ENCODE measurements at regions not wholly inside any gene's neighbourhood (a gene's known extent, or its start where the extent isn't known, plus 50 kb on each side); places are given as distances from the start of the nearest gene placed in this dataset.

DNA sequence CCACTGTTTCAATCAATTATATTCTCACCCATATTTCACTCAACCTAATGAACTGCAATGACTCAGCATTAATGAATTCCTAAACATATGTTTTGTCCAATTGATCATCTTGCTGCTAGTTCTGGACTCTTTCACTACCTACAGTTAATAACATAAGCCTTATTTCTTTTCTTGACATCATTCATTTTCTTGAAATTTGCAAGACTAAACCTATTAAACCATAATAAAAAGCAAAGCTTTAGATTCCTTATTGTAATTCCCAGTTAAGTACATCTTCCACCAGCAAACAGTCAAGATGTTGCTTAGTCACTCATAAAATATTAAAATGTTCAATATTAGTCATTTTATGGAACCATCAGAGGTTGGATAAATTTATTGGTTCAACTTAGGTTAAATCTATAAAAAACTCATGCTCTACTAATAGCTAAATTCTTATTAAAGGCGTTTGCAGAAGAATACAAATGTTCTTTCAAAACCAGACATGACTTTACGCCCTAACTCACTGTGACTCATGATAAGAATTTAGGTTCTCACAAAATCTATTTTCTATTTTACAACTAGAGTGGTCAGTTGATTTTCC is 599.4 kb downstream of the RNF144A start:
- Histone ChIP-seq H2AFZ (ENCODE audit: low read length) (no peak overlapping the region), H2AK5ac (ENCODE audit: low read depth, low read length) (no peak overlapping the region), H3K4me2 (ENCODE audit: insufficient read depth, low read length, poor library complexity, severe bottlenecking) (no peak overlapping the region), H3K14ac (ENCODE audit: low read length) (no peak overlapping the region), H4K91ac (ENCODE audit: low read depth, low read length, poor library complexity) (no peak overlapping the region), H4K8ac (ENCODE audit: low read depth, low read length) (no peak overlapping the region), H3K27me3 (ENCODE audit: control insufficient read depth in 3 of 3, insufficient read depth in 3 of 3, low read depth in 1 of 3, low read length in 3 of 3) (no peaks in the 10 kb centered on the region), H2BK120ac (ENCODE audit: low read depth, low read length) (no peak overlapping the region), H3K27ac (replicated peaks; ENCODE audit: low read length) (no peak overlapping the region), H3K23ac (ENCODE audit: low read depth, low read length, poor library complexity) (no peak overlapping the region), H2BK15ac (ENCODE audit: low read length) (no peak overlapping the region), H3K4ac (ENCODE audit: low read length) (no peak overlapping the region), H2BK5ac (ENCODE audit: low read length) (no peak overlapping the region), H3K4me3 (ENCODE audit: low read length in 2 of 2) (no peak overlapping the region), H3K79me1 (ENCODE audit: low read depth, low read length) (no peaks in the 10 kb centered on the region), H3K18ac (ENCODE audit: low read length) (no peak overlapping the region), H3K9me3 (replicated peaks in 1 of 2; ENCODE audit: control insufficient read depth in 2 of 2, insufficient read depth in 1 of 2, low read depth in 1 of 2, low read length in 2 of 2) (no peaks in the 10 kb centered on the region), H3K4me1 (ENCODE audit: control insufficient read depth in 2 of 2, insufficient read depth in 1 of 2, low read depth in 1 of 2, low read length in 2 of 2) (no peaks in the 10 kb centered on the region), H2BK12ac (ENCODE audit: low read length) (no peak overlapping the region), H3K9ac (ENCODE audit: low read depth, low read length, poor library complexity) (no peak overlapping the region), H3K36me3 (replicated peaks in 1 of 2; ENCODE audit: control insufficient read depth in 2 of 2, insufficient read depth in 2 of 2, low read length in 2 of 2) (no peaks in the 10 kb centered on the region)
- no CpG with 5 or more reads among the region's 2 CpGs for WGBS, 2 donors (ENCODE audit: extremely low coverage in 2 of 2, insufficient read length in 2 of 2, insufficient replicate concordance in 1 of 2)
- DNase-seq (ENCODE audit: low spot score), result no peak

DNA sequence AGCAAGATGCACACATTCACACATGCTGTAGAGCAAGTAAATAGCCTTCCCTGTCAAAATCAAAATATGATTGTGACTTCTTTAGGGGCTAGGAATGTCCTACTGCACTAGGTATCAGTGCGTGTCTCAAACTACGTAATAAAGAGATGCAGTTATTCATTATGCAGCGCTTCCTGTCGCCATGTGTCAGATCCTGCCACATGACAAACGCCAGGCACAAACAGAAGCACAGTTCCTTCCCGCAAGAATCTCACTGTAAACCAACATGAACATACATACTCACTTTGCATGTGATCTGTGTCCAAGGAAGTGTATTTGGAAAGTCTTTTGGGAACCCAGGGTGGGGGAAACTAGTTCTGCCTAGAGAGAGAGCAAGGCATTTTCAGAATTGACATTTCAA is 599.9 kb downstream of the RNF144A start:
- Histone ChIP-seq H3K4me2 (ENCODE audit: insufficient read depth, low read length, poor library complexity, severe bottlenecking) (no peak overlapping the region), H3K27ac (replicated peaks; ENCODE audit: low read length) (no peak overlapping the region), H2BK5ac (ENCODE audit: low read length) (no peak overlapping the region), H3K18ac (ENCODE audit: low read length) (no peak overlapping the region), H4K91ac (ENCODE audit: low read depth, low read length, poor library complexity) (no peak overlapping the region), H3K4me1 (ENCODE audit: control insufficient read depth in 2 of 2, insufficient read depth in 1 of 2, low read depth in 1 of 2, low read length in 2 of 2) (no peaks in the 10 kb centered on the region), H3K79me1 (ENCODE audit: low read depth, low read length) (no peaks in the 10 kb centered on the region), H3K4ac (ENCODE audit: low read length) (no peak overlapping the region), H3K27me3 (ENCODE audit: control insufficient read depth in 3 of 3, insufficient read depth in 3 of 3, low read depth in 1 of 3, low read length in 3 of 3) (no peaks in the 10 kb centered on the region), H2BK120ac (ENCODE audit: low read depth, low read length) (no peak overlapping the region), H3K9me3 (replicated peaks in 1 of 2; ENCODE audit: control insufficient read depth in 2 of 2, insufficient read depth in 1 of 2, low read depth in 1 of 2, low read length in 2 of 2) (no peaks in the 10 kb centered on the region), H3K4me3 (ENCODE audit: low read length in 2 of 2) (no peak overlapping the region), H2BK12ac (ENCODE audit: low read length) (no peak overlapping the region), H3K9ac (ENCODE audit: low read depth, low read length, poor library complexity) (no peak overlapping the region), H2BK15ac (ENCODE audit: low read length) (no peak overlapping the region), H3K14ac (ENCODE audit: low read length) (no peak overlapping the region), H3K36me3 (replicated peaks in 1 of 2; ENCODE audit: control insufficient read depth in 2 of 2, insufficient read depth in 2 of 2, low read length in 2 of 2) (no peaks in the 10 kb centered on the region), H4K8ac (ENCODE audit: low read depth, low read length) (no peak overlapping the region), H2AFZ (ENCODE audit: low read length) (no peak overlapping the region), H2AK5ac (ENCODE audit: low read depth, low read length) (no peak overlapping the region), H3K23ac (ENCODE audit: low read depth, low read length, poor library complexity) (no peak overlapping the region)
- WGBS, 2 donors (ENCODE audit: extremely low coverage in 2 of 2, insufficient read length in 2 of 2, insufficient replicate concordance in 1 of 2), result no CpG with 5 or more reads among the region's 6 CpGs
- no peak for DNase-seq (ENCODE audit: low spot score)

DNA sequence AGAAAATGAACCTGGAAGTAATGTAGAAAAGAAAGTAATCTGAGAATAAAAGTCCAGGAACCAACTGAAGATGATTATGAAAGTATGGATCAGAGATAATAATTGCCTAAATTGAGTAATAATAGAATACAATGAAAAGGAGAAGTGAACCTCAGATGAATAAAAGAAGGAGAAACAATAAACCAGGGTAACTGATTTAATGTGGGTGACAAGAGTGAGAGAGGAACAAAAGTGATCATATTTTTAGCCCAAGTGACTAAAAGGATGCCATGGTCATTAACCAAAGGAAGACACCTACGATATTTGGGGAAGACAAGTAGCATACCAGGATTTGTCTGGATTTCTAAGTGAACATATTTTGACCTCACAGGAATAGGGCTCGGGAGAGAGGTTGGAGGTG is 600.6 kb downstream of the RNF144A start:
- no peak overlapping the region for H3K4me3 ChIP-seq (ENCODE audit: low read length in 2 of 2)

DNA sequence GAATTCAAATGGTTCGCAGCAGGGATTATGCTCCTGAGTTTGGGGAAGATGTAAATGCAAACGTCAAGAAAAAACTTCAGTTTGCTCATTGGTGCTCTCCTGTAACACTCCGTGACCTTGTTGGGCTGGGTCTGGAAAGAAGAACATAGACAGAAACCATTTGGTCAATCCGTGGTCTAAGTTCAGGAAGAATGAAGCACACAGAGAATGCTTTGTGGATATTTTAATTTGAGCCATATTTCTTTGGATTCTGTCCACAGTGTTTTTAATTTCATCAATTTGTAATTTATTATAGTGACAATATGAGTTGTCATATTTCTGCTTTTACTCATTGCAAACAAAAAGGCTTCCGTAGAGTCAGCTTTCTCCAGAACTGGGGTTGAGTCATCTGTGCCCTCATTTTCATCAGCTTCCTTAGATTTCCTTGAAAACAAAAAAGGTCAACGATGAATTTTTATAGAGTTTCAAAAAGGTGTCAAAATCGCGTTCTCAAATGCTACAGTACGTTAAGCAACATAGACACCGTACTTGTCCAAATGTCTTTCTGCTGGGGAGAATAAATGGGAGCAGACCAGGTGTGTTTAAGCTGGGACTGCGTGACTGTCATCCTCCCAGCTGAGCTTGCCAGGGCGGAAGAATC is 606.4 kb downstream of the RNF144A start:
- H2AFZ ChIP-seq (ENCODE audit: low read length), result no peak overlapping the region
- no peak overlapping the region for H3K4me3 ChIP-seq (ENCODE audit: low read length in 2 of 2)
- no peak overlapping the region for H3K27ac ChIP-seq (replicated peaks; ENCODE audit: low read length)
- H3K23ac ChIP-seq (ENCODE audit: low read depth, low read length, poor library complexity), result no peak overlapping the region
- H4K8ac ChIP-seq (ENCODE audit: low read depth, low read length), result no peak overlapping the region
- no peak overlapping the region for H3K18ac ChIP-seq (ENCODE audit: low read length)
- no peak overlapping the region for H2BK5ac ChIP-seq (ENCODE audit: low read length)
- H3K14ac ChIP-seq (ENCODE audit: low read length), result no peak overlapping the region
- H2BK15ac ChIP-seq (ENCODE audit: low read length), result no peak overlapping the region
- no peak overlapping the region for H3K9ac ChIP-seq (ENCODE audit: low read depth, low read length, poor library complexity)
- no peak for DNase-seq (ENCODE audit: low spot score)
- no peak overlapping the region for H4K91ac ChIP-seq (ENCODE audit: low read depth, low read length, poor library complexity)
- no peak overlapping the region for H3K4me2 ChIP-seq (ENCODE audit: insufficient read depth, low read length, poor library complexity, severe bottlenecking)
- no peak overlapping the region for H2BK120ac ChIP-seq (ENCODE audit: low read depth, low read length)
- WGBS, 2 donors (ENCODE audit: extremely low coverage in 2 of 2, insufficient read length in 2 of 2, insufficient replicate concordance in 1 of 2), result no CpG with 5 or more reads among the region's 12 CpGs
- H3K4ac ChIP-seq (ENCODE audit: low read length), result no peak overlapping the region
- H3K36me3 ChIP-seq (replicated peaks in 1 of 2; ENCODE audit: control insufficient read depth in 2 of 2, insufficient read depth in 2 of 2, low read length in 2 of 2), result no peaks in the 10 kb centered on the region
- H3K79me1 ChIP-seq (ENCODE audit: low read depth, low read length), result no peaks in the 10 kb centered on the region
- H3K4me1 ChIP-seq (ENCODE audit: control insufficient read depth in 2 of 2, insufficient read depth in 1 of 2, low read depth in 1 of 2, low read length in 2 of 2), result no peaks in the 10 kb centered on the region
- no peaks in the 10 kb centered on the region for H3K27me3 ChIP-seq (ENCODE audit: control insufficient read depth in 3 of 3, insufficient read depth in 3 of 3, low read depth in 1 of 3, low read length in 3 of 3)
- H3K9me3 ChIP-seq (replicated peaks in 1 of 2; ENCODE audit: control insufficient read depth in 2 of 2, insufficient read depth in 1 of 2, low read depth in 1 of 2, low read length in 2 of 2), result no peaks in the 10 kb centered on the region
- no peak overlapping the region for H2AK5ac ChIP-seq (ENCODE audit: low read depth, low read length)
- no peak overlapping the region for H2BK12ac ChIP-seq (ENCODE audit: low read length)

More for the DNA sequence above, 600.6 kb downstream of the RNF144A start:
- Histone ChIP-seq H2BK120ac (ENCODE audit: low read depth, low read length) (no peak overlapping the region), H4K91ac (ENCODE audit: low read depth, low read length, poor library complexity) (no peak overlapping the region), H3K27me3 (ENCODE audit: control insufficient read depth in 3 of 3, insufficient read depth in 3 of 3, low read depth in 1 of 3, low read length in 3 of 3) (no peaks in the 10 kb centered on the region), H3K9ac (ENCODE audit: low read depth, low read length, poor library complexity) (no peak overlapping the region), H3K4ac (ENCODE audit: low read length) (no peak overlapping the region), H2AK5ac (ENCODE audit: low read depth, low read length) (no peak overlapping the region), H3K36me3 (replicated peaks in 1 of 2; ENCODE audit: control insufficient read depth in 2 of 2, insufficient read depth in 2 of 2, low read length in 2 of 2) (no peaks in the 10 kb centered on the region), H2AFZ (ENCODE audit: low read length) (no peak overlapping the region), H3K4me1 (ENCODE audit: control insufficient read depth in 2 of 2, insufficient read depth in 1 of 2, low read depth in 1 of 2, low read length in 2 of 2) (no peaks in the 10 kb centered on the region), H3K79me1 (ENCODE audit: low read depth, low read length) (no peaks in the 10 kb centered on the region), H3K18ac (ENCODE audit: low read length) (no peak overlapping the region), H3K27ac (replicated peaks; ENCODE audit: low read length) (no peak overlapping the region), H3K14ac (ENCODE audit: low read length) (no peak overlapping the region), H2BK5ac (ENCODE audit: low read length) (no peak overlapping the region), H3K4me2 (ENCODE audit: insufficient read depth, low read length, poor library complexity, severe bottlenecking) (no peak overlapping the region), H3K9me3 (replicated peaks in 1 of 2; ENCODE audit: control insufficient read depth in 2 of 2, insufficient read depth in 1 of 2, low read depth in 1 of 2, low read length in 2 of 2) (no peaks in the 10 kb centered on the region), H4K8ac (ENCODE audit: low read depth, low read length) (no peak overlapping the region), H2BK12ac (ENCODE audit: low read length) (no peak overlapping the region), H3K23ac (ENCODE audit: low read depth, low read length, poor library complexity) (no peak overlapping the region), H2BK15ac (ENCODE audit: low read length) (no peak overlapping the region)
- WGBS, 2 donors (ENCODE audit: extremely low coverage in 2 of 2, insufficient read length in 2 of 2, insufficient replicate concordance in 1 of 2), result no CpG with 5 or more reads among the region's 2 CpGs
- DNase-seq (ENCODE audit: low spot score), result no peak

Measured in neuronal stem cell (in vitro differentiated cells).